Endothelial cell of umbilical vein (primary cell): ENCODE measurements at regions not wholly inside any gene's neighbourhood (a gene's known extent, or its start where the extent isn't known, plus 50 kb on each side); places are given as distances from the start of the nearest gene placed in this dataset.

Experiments used
- EZH2 ChIP-seq: IDR thresholded peaks from 2 replicates; pipeline ENCODE4 v1.6.1; 2012; ENCODE audit warnings: borderline replicate concordance, low read depth, mild to moderate bottlenecking, moderate library complexity, low read length, inconsistent platforms; ENCODE audit not compliant: severe bottlenecking
- FOS ChIP-seq: IDR thresholded peaks from 2 replicates; pipeline ENCODE4 v1.6.1; 2011; ENCODE audit warnings: mild to moderate bottlenecking, low read length, moderate library complexity, borderline replicate concordance; ENCODE audit not compliant: insufficient read depth
- GATA2 ChIP-seq: IDR thresholded peaks from 2 replicates; pipeline ENCODE4 v1.7.0; 2011; ENCODE audit warnings: low read depth, mild to moderate bottlenecking, moderate library complexity, mixed read lengths, low read length; ENCODE audit not compliant: insufficient read length, insufficient read depth
- JUN ChIP-seq: IDR thresholded peaks from 2 replicates; pipeline ENCODE4 v1.6.1; 2011; ENCODE audit warnings: borderline replicate concordance, low read depth; ENCODE audit not compliant: insufficient read length, insufficient read depth
- MYC ChIP-seq: IDR thresholded peaks from one replicate; pipeline ENCODE4 v1.6.1; 2011; ENCODE audit warnings: mild to moderate bottlenecking, low read depth, low read length
- POLR2A ChIP-seq: IDR thresholded peaks from 2 replicates; pipeline ENCODE4 v1.6.1; 2012; ENCODE audit warnings: low read depth, mild to moderate bottlenecking, control low read depth, low read length
- POLR2AphosphoS5 ChIP-seq: IDR thresholded peaks from 2 replicates; pipeline ENCODE4 v1.6.1; 2012; ENCODE audit warnings: low read depth, mild to moderate bottlenecking, control low read depth, low read length, moderate library complexity; ENCODE audit not compliant: insufficient read depth
- TF ChIP-seq, protein P1 (sequence below), 2 donors: IDR thresholded peaks; 1 replicate in 1 of 2; 2 replicates in 1 of 2; pipeline ENCODE4 v1.5.1; 2011; ENCODE audit warnings: low read length in 2 of 2, mild to moderate bottlenecking in 2 of 2, moderate library complexity in 2 of 2, control low read depth in 1 of 2, inconsistent platforms in 1 of 2, low read depth in 1 of 2; ENCODE audit not compliant: insufficient read depth in 1 of 2; ENCODE audit errors: extremely low read depth in 1 of 2
- TF ChIP-seq, protein P2 (sequence below): IDR thresholded peaks from 2 replicates; pipeline ENCODE4 v1.6.1; 2011; ENCODE audit not compliant: insufficient read depth, insufficient read length

DNA sequence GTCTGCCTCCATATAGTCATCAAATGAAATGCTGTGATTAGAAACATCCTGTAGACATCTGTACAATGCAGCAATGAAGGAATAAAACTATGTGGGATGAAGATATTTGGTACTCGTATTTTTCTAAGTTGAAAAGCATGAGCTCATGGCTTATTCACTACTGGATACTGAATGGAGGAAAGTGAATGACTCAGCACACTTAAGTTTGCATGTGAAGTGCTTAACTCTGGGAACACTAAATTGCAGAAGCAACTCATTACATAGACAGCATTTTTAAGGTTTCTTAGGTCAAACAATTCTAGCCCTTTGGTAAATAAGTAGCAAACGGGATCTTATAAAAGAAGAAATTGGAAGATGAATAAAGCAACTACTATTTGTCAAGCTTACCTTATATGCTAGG lies 429.0 kb upstream of the MIR17HG start:
- TF ChIP-seq, protein P1, sequence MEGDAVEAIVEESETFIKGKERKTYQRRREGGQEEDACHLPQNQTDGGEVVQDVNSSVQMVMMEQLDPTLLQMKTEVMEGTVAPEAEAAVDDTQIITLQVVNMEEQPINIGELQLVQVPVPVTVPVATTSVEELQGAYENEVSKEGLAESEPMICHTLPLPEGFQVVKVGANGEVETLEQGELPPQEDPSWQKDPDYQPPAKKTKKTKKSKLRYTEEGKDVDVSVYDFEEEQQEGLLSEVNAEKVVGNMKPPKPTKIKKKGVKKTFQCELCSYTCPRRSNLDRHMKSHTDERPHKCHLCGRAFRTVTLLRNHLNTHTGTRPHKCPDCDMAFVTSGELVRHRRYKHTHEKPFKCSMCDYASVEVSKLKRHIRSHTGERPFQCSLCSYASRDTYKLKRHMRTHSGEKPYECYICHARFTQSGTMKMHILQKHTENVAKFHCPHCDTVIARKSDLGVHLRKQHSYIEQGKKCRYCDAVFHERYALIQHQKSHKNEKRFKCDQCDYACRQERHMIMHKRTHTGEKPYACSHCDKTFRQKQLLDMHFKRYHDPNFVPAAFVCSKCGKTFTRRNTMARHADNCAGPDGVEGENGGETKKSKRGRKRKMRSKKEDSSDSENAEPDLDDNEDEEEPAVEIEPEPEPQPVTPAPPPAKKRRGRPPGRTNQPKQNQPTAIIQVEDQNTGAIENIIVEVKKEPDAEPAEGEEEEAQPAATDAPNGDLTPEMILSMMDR (IDR thresholded peaks at IDR 0.05; ENCODE audit: extremely low read depth in 1 of 2, insufficient read depth in 1 of 2, low read depth in 1 of 2, low read length in 2 of 2) = no peak
- TF ChIP-seq EZH2 = no peak
- no peak for TF ChIP-seq MYC
- TF ChIP-seq, protein P2, sequence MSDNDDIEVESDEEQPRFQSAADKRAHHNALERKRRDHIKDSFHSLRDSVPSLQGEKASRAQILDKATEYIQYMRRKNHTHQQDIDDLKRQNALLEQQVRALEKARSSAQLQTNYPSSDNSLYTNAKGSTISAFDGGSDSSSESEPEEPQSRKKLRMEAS = no peak
- TF ChIP-seq POLR2A = no peak
- TF ChIP-seq FOS = no peak
- TF ChIP-seq POLR2AphosphoS5 = no peak
- no peak for TF ChIP-seq JUN
- TF ChIP-seq GATA2 = no peak
